Naive thymus-derived CD4-positive, alpha-beta T cell (primary cell): ENCODE measurements at regions not wholly inside any gene's neighbourhood (a gene's known extent, or its start where the extent isn't known, plus 50 kb on each side); places are given as distances from the start of the nearest gene placed in this dataset.

Source experiments
- ATAC-seq: fragments of 150-1000 bp; cut with Tn5 transposase; 2 replicates; pipeline ENCODE4 v1.10.0; 2021; ENCODE audit warnings: mild to moderate bottlenecking, moderate library complexity
- CTCF ChIA-PET: fragments of 350-600 bp; sonication (Branson Sonifier 250); formaldehyde crosslinking; loops from one replicate; lab custom pipeline; 2021; ENCODE audit warnings: antibody characterized with exemption; lab: Charles Lee
- POLR2A ChIA-PET: fragments of 350-600 bp; sonication (Branson Sonifier 250); formaldehyde crosslinking; loops from one replicate; lab custom pipeline; 2021; ENCODE audit warnings: antibody characterized with exemption, inconsistent platforms; lab: Charles Lee
- DNase-seq, 9 donors: peaks; one replicate each; pipeline versions ENCODE4 v3.0.0 to v3.0.0-alpha.2; 2020 to 2022; ENCODE audit warnings: mixed read lengths in 1 of 9
- H3K27ac ChIP-seq: one replicate; pipeline ENCODE4 v1.7.0; 2013; ENCODE audit warnings: mild to moderate bottlenecking, low read depth, low read length, moderate library complexity
- H3K27me3 ChIP-seq, 2 donors: one replicate each; pipeline ENCODE4 v1.7.0; 2013; ENCODE audit warnings: low read length in 2 of 2, mild to moderate bottlenecking in 2 of 2, moderate library complexity in 2 of 2; ENCODE audit not compliant: control insufficient read depth in 2 of 2, insufficient read depth in 2 of 2
- H3K36me3 ChIP-seq, 3 experiments: 1 replicate in 2 of 3; 2 replicates in 1 of 3; pipeline ENCODE4 v1.7.0; 2013; ENCODE audit warnings: low read length in 3 of 3, mild to moderate bottlenecking in 3 of 3, moderate library complexity in 1 of 3; ENCODE audit not compliant: insufficient read depth in 3 of 3, control insufficient read depth in 2 of 3
- H3K4me1 ChIP-seq, 2 donors: one replicate each; pipeline ENCODE4 v1.7.0; 2013; ENCODE audit warnings: low read length in 2 of 2, mild to moderate bottlenecking in 2 of 2, moderate library complexity in 1 of 2; ENCODE audit not compliant: control insufficient read depth in 2 of 2, insufficient read depth in 2 of 2
- H3K4me3 ChIP-seq: 2 replicates; pipeline ENCODE4 v1.7.0; 2013; ENCODE audit warnings: mild to moderate bottlenecking, low read length
- H3K9me3 ChIP-seq, 3 experiments: 1 replicate in 2 of 3; 2 replicates in 1 of 3; pipeline ENCODE4 v1.7.0; 2013; ENCODE audit warnings: low read length in 3 of 3; ENCODE audit not compliant: control insufficient read depth in 2 of 3
- H3K27ac Mint-ChIP-seq, 9 donors: one replicate each; pipeline ENCODE4 v1.8.0; 2020 to 2022; ENCODE audit warnings: mixed read lengths in 9 of 9, mild to moderate bottlenecking in 8 of 9, moderate library complexity in 5 of 9, inconsistent platforms in 2 of 9
- H3K27me3 Mint-ChIP-seq, 5 donors: one replicate each; pipeline ENCODE4 v1.8.0; 2021 to 2022; ENCODE audit warnings: mixed read lengths in 5 of 5, mild to moderate bottlenecking in 1 of 5
- H3K36me3 Mint-ChIP-seq, 5 donors: one replicate each; pipeline ENCODE4 v1.8.0; 2020 to 2022; ENCODE audit warnings: mixed read lengths in 5 of 5, mild to moderate bottlenecking in 3 of 5, inconsistent platforms in 1 of 5
- H3K4me1 Mint-ChIP-seq, 7 donors: one replicate each; pipeline ENCODE4 v1.8.0; 2020 to 2022; ENCODE audit warnings: mixed read lengths in 7 of 7, mild to moderate bottlenecking in 3 of 7, inconsistent platforms in 1 of 7
- H3K4me3 Mint-ChIP-seq, 10 donors: one replicate each; pipeline ENCODE4 v1.8.0; 2020 to 2022; ENCODE audit warnings: mild to moderate bottlenecking in 10 of 10, mixed read lengths in 10 of 10, moderate library complexity in 6 of 10, inconsistent platforms in 2 of 10
- H3K9me3 Mint-ChIP-seq, 11 donors: one replicate each; pipeline ENCODE4 v1.8.0; 2020 to 2022; ENCODE audit warnings: mixed read lengths in 11 of 11, mild to moderate bottlenecking in 4 of 11, inconsistent platforms in 1 of 11, moderate library complexity in 1 of 11
- intact Hi-C, 2 donors: fragments of 100-400 bp; cut with micrococcal nuclease; formaldehyde crosslinking; loops; one replicate each; pipeline ENCODE4 v1.15.1; 2023

- peaks cover 0 to 2% (median 0%) of the 10 kb centered on the region in 5 donors for H3K36me3 Mint-ChIP-seq
- DNase-seq (no peak), ATAC-seq (no peak)
- no peaks in the 10 kb centered on the region for H3K9me3 Mint-ChIP-seq
- H3K4me3 Mint-ChIP-seq: no peak overlapping the region
- no peaks in the 10 kb centered on the region for H3K27me3 Mint-ChIP-seq
- ChIA-PET POLR2A (interaction anchor here (0.7 kb wide), 1 partner anchor 163 kb away, joined by 4 read pairs; the partner anchor contains the start of gene ADO), CTCF (interaction anchor here (0.6 to 0.7 kb wide), 2 partner anchors 10 to 49 kb away, joined by 4 to 6 read pairs; no protein-coding TSS in a partner anchor)
- intact Hi-C loops: no loop called here
- H3K9me3 ChIP-seq: no peaks in the 10 kb centered on the region
- H3K4me1 ChIP-seq: peaks cover 18 to 28% of the 10 kb centered on the region in 2 donors
- H3K4me3 ChIP-seq: no peak overlapping the region
- H3K36me3 ChIP-seq: no peaks in the 10 kb centered on the region
- no peaks in the 10 kb centered on the region for H3K27me3 ChIP-seq
- no peak overlapping the region for H3K27ac ChIP-seq
- H3K27ac Mint-ChIP-seq: no peak overlapping the region
- H3K4me1 Mint-ChIP-seq: peaks cover 0 to 18% (median 0%) of the 10 kb centered on the region in 7 donors
These were observed 164.1 kb upstream of the ADO start for GRCh38 chr10:62640411-62640810.

GRCh38 chr10:62643606-62644587 lies 160.6 kb upstream of the ADO start:
- H3K27ac ChIP-seq: no peak overlapping the region
- no peaks in the 10 kb centered on the region for H3K9me3 ChIP-seq
- no peak overlapping the region for H3K4me3 ChIP-seq
- H3K36me3 Mint-ChIP-seq: peaks cover 0 to 2% (median 0%) of the 10 kb centered on the region in 5 donors
- H3K27me3 ChIP-seq: no peaks in the 10 kb centered on the region
- DNase-seq (no peak), ATAC-seq (no peak)
- peaks cover 0 to 3% of the 10 kb centered on the region in 2 donors for H3K4me1 ChIP-seq
- ChIA-PET CTCF (no interaction called here), POLR2A (no interaction called here)
- H3K27ac Mint-ChIP-seq: no peak overlapping the region
- H3K9me3 Mint-ChIP-seq: no peaks in the 10 kb centered on the region
- intact Hi-C loops: no loop called here
- peaks cover 0 to 22% (median 0%) of the 10 kb centered on the region in 7 donors for H3K4me1 Mint-ChIP-seq
- peaks cover 0 to 4% (median 0%) of the 10 kb centered on the region in 5 donors for H3K27me3 Mint-ChIP-seq
- H3K36me3 ChIP-seq: no peaks in the 10 kb centered on the region
- H3K4me3 Mint-ChIP-seq: no peak overlapping the region

- DNase-seq (no peak), ATAC-seq (peak; percentile 14)
- H3K4me1 Mint-ChIP-seq: peaks cover 0 to 12% (median 0%) of the 10 kb centered on the region in 7 donors
- ChIA-PET POLR2A (interaction anchor here (0.7 kb wide), 1 partner anchor 10 kb away, joined by 3 read pairs; no protein-coding TSS in a partner anchor), CTCF (no interaction called here)
- intact Hi-C loops: no loop called here
- Histone ChIP-seq H3K4me1 (peaks cover 0 to 3% of the 10 kb centered on the region in 2 donors), H3K36me3 (no peaks in the 10 kb centered on the region), H3K27ac (no peak overlapping the region), H3K9me3 (no peaks in the 10 kb centered on the region), H3K4me3 (no peak overlapping the region), H3K27me3 (no peaks in the 10 kb centered on the region)
- H3K9me3 Mint-ChIP-seq: peaks cover 0 to 4% (median 0%) of the 10 kb centered on the region in 11 donors
- peaks cover 0 to 4% (median 0%) of the 10 kb centered on the region in 5 donors for H3K36me3 Mint-ChIP-seq
- no peak overlapping the region for H3K27ac Mint-ChIP-seq
- no peak overlapping the region for H3K4me3 Mint-ChIP-seq
- H3K27me3 Mint-ChIP-seq: peaks cover 0 to 4% (median 0%) of the 10 kb centered on the region in 5 donors
These were observed 157.0 kb upstream of the ADO start for GRCh38 chr10:62647375-62648092.

GRCh38 chr10:62648921-62649320 lies 155.6 kb upstream of the ADO start:
- H3K27me3 Mint-ChIP-seq: peaks cover 0 to 4% (median 0%) of the 10 kb centered on the region in 5 donors
- H3K36me3 Mint-ChIP-seq: peaks cover 0 to 1% (median 0%) of the 10 kb centered on the region in 5 donors
- H3K9me3 Mint-ChIP-seq: peaks cover 0 to 7% (median 0%) of the 10 kb centered on the region in 11 donors
- ChIA-PET CTCF (no interaction called here), POLR2A (no interaction called here)
- H3K36me3 ChIP-seq: no peaks in the 10 kb centered on the region
- no peak for ATAC-seq
- no peak for DNase-seq
- H3K9me3 ChIP-seq: no peaks in the 10 kb centered on the region
- H3K27me3 ChIP-seq: no peaks in the 10 kb centered on the region
- peaks cover 0 to 3% of the 10 kb centered on the region in 2 donors for H3K4me1 ChIP-seq
- H3K4me3 Mint-ChIP-seq: no peak overlapping the region
- H3K4me3 ChIP-seq: no peak overlapping the region
- intact Hi-C loops: no loop called here
- H3K27ac ChIP-seq: no peak overlapping the region
- H3K4me1 Mint-ChIP-seq: peaks cover 0 to 11% (median 0%) of the 10 kb centered on the region in 7 donors
- H3K27ac Mint-ChIP-seq: no peak overlapping the region

GRCh38 chr10:62650411-62650810 lies 154.1 kb upstream of the ADO start:
- no peaks in the 10 kb centered on the region for H3K9me3 ChIP-seq
- intact Hi-C loops: no loop called here
- H3K36me3 Mint-ChIP-seq: peaks cover 0 to 4% (median 0%) of the 10 kb centered on the region in 5 donors
- no peak overlapping the region for H3K27ac Mint-ChIP-seq
- H3K4me1 Mint-ChIP-seq: peaks cover 0 to 11% (median 0%) of the 10 kb centered on the region in 7 donors
- peaks cover 0 to 3% of the 10 kb centered on the region in 2 donors for H3K4me1 ChIP-seq
- H3K9me3 Mint-ChIP-seq: peaks cover 0 to 13% (median 0%) of the 10 kb centered on the region in 11 donors
- ChIA-PET CTCF (interaction anchor here (0.9 kb wide), 1 partner anchor 10 kb away, joined by 4 read pairs; no protein-coding TSS in a partner anchor), POLR2A (interaction anchor here (0.5 kb wide), 1 partner anchor 41 kb away, joined by 5 read pairs; no protein-coding TSS in a partner anchor)
- no peak overlapping the region for H3K4me3 ChIP-seq
- H3K27me3 ChIP-seq: no peaks in the 10 kb centered on the region
- no peak overlapping the region for H3K4me3 Mint-ChIP-seq
- H3K36me3 ChIP-seq: no peaks in the 10 kb centered on the region
- DNase-seq (no peak), ATAC-seq (no peak)
- H3K27me3 Mint-ChIP-seq: peaks cover 0 to 4% (median 0%) of the 10 kb centered on the region in 5 donors
- H3K27ac ChIP-seq: no peak overlapping the region

- H3K27ac Mint-ChIP-seq: no peak overlapping the region
- peaks cover 0 to 13% (median 0%) of the 10 kb centered on the region in 11 donors for H3K9me3 Mint-ChIP-seq
- H3K27me3 Mint-ChIP-seq: peaks cover 0 to 4% (median 0%) of the 10 kb centered on the region in 5 donors
- H3K4me3 Mint-ChIP-seq: no peak overlapping the region
- DNase-seq (no peak), ATAC-seq (no peak)
- Histone ChIP-seq H3K4me3 (no peak overlapping the region), H3K36me3 (no peaks in the 10 kb centered on the region), H3K27ac (no peak overlapping the region), H3K9me3 (no peaks in the 10 kb centered on the region), H3K4me1 (peaks cover 0 to 3% of the 10 kb centered on the region in 2 donors), H3K27me3 (no peaks in the 10 kb centered on the region)
- POLR2A ChIA-PET: no interaction called here
- peaks cover 0 to 12% (median 0%) of the 10 kb centered on the region in 7 donors for H3K4me1 Mint-ChIP-seq
- CTCF ChIA-PET: no interaction called here
- intact Hi-C loops: no loop called here
- H3K36me3 Mint-ChIP-seq: peaks cover 0 to 4% (median 0%) of the 10 kb centered on the region in 5 donors
These were observed 153.2 kb upstream of the ADO start for GRCh38 chr10:62651341-62651740.
